Epithelial cell of esophagus (primary cell): ENCODE measurements at regions not wholly inside any gene's neighbourhood (a gene's known extent, or its start where the extent isn't known, plus 50 kb on each side); places are given as distances from the start of the nearest gene placed in this dataset.

Experiments used
- DNase-seq: peaks from one replicate; pipeline ENCODE4 v3.0.0; 2010; ENCODE audit warnings: low read depth
- H3K4me3 ChIP-seq: 2 replicates; pipeline ENCODE4 v1.5.1; 2011; ENCODE audit warnings: mild to moderate bottlenecking, low read length, control low read depth
- CTCF ChIP-seq: IDR thresholded peaks from 2 replicates; pipeline ENCODE4 v1.5.1; 2011; ENCODE audit warnings: low read depth, mild to moderate bottlenecking, low read length, control low read depth, inconsistent platforms; ENCODE audit not compliant: insufficient read depth; ENCODE audit errors: missing control alignments

DNA sequence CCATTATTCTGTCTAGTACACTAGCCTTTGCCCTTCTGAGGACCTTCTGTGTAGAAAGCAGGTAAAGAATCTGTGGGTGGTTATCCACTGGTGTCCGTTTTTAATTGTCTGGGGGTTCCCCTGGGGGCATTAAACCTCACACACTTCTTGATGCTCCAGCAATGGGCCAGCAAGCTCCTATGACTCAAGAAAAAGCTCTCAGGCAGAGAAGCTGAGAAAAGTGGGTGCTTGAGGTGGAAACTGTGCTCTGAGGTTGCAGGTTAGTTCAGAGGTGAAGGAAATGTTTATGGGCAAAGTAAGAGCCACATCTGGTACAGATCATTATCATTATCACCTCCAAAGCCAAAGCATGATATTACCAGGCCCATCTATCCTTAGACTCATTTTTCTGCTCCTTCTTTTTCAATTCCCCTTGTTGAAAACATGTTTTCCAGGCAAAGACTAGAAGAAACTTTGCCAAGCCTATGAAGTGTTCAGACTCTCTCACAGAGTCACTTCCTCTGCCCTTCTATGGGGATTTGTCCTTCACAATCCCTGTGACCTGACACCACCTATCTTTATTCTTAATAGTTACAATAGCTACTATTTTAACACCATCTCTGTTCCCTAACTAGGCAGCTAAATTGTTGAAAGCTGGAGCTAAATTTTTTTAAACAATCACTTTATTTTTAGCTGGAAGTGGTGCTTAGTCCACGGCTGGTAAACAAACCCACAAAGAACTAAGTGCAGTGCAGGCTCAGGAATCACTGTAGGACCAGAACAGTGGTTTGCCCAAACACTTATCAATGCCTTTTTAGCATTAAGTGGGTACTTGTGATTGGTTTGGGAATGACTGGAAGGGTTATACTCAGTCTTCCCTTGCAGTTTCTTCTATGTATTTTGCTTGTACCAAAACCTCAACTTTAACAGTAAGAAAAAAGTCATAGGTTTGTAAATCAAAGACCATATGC lies 512.8 kb upstream of the POU3F3 start:
- no peak for TF ChIP-seq CTCF
- H3K4me3 ChIP-seq: no peak overlapping the region
- no peak for DNase-seq

DNA sequence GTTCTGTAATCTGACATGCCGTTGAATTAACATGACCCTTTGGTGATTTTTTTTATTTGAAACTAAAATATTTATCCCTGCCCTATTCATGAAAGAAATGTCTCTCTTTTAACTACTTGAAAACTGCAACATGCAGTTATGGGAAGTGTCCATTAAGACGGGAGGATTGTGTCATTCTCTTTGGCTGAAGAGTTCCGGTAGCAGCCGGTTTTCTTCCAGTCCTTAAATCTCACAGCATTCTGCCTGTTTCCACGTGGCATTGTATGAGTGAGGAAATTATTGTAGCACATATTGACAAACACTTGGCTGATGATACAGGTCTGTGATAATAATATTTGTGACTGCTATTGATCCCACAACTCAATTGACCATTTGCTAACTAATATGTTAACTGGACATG lies 509.6 kb upstream of the POU3F3 start:
- no peak for DNase-seq
- TF ChIP-seq CTCF: no peak
- H3K4me3 ChIP-seq: no peak overlapping the region

DNA sequence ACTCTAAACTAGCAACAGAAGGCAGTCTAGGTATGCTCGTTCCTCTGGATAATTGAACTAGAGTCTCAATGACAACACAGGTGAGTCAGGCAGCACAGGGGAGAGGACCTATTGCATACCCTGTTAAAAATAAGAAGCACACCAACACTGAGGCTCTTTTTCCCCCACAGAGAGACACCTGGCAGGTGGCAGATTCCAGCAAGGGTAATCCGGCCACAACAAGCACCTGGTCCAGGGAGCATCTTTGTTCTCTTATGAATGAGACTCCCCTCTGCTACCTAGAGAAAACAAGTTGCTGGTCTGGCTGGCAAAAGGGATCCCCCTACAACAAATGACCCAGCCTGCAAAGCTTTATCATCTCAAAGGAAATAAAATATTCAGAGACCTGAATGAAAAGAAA lies 508.9 kb upstream of the POU3F3 start:
- DNase-seq: no peak
- no peak for TF ChIP-seq CTCF

GRCh38 chr2:104358122-104358521 lies 495.8 kb upstream of the POU3F3 start:
- H3K4me3 ChIP-seq: no peak overlapping the region
- no peak for DNase-seq
- no peak for TF ChIP-seq CTCF

More for the DNA sequence above, 508.9 kb upstream of the POU3F3 start:
- no peak overlapping the region for H3K4me3 ChIP-seq

- H3K4me3 ChIP-seq: no peak overlapping the region
- TF ChIP-seq CTCF: no peak
- no peak for DNase-seq
Observed at GRCh38 chr2:104361414-104361813, 492.5 kb upstream of the POU3F3 start.

DNA sequence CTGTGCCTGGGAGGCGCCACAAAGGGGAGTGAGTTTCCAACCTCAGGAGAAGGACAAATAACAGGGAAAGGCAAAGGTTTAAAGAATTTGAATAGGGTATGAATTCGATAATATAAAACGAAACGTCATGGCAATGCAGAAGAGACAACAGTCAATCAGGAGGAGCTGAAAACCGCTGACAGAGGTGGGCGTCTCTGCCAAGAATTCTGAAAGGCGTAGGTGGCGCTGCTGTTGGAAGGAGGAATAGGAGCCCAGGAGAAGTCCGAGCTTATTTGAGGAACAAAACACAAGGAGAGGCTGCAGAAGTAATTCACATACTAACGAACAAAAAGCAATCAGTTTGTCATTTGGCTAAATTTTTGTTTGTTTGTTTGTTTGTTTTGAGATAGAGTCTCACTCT lies 485.8 kb upstream of the POU3F3 start:
- DNase-seq: no peak
- TF ChIP-seq CTCF: no peak
- no peak overlapping the region for H3K4me3 ChIP-seq
